H1 (cell line): ENCODE measurements at regions not wholly inside any gene's neighbourhood (a gene's known extent, or its start where the extent isn't known, plus 50 kb on each side); places are given as distances from the start of the nearest gene placed in this dataset.

Source experiments
- CTCF ChIA-PET: fragments of 300-600 bp; sonication (Branson Sonifier 250); formaldehyde crosslinking; loops from one replicate; lab custom pipeline; 2021; ENCODE audit not compliant: partially characterized antibody; lab: Charles Lee
- POLR2A ChIA-PET: fragments of 300-600 bp; sonication (Branson Sonifier 250); formaldehyde crosslinking; loops from one replicate; lab custom pipeline; 2021; ENCODE audit warnings: inconsistent platforms; ENCODE audit not compliant: partially characterized antibody; lab: Charles Lee
- DNase-seq, 2 experiments: peaks; one replicate each; pipeline versions ENCODE4 v3.0.0 to v3.0.0-alpha.2; 2010 to 2022; ENCODE audit warnings: low spot score in 2 of 2, low read depth in 1 of 2, mixed read lengths in 1 of 2
- FAIRE-seq: peaks from 2 replicates; lab custom pipeline; 2011; peaks lifted over from hg19 to GRCh38; lab: Jason Lieb, UNC
- H2AFZ ChIP-seq: 2 replicates; pipeline ENCODE4 v1.8.1; 2012; ENCODE audit warnings: low read length, inconsistent platforms
- H2AK5ac ChIP-seq: 2 replicates; pipeline ENCODE4 v1.6.1; 2013; ENCODE audit warnings: low read depth, low read length
- H2BK120ac ChIP-seq: replicated peaks from 2 replicates; pipeline ENCODE3; 2013; ENCODE audit warnings: low read depth, low read length, inconsistent platforms
- H2BK12ac ChIP-seq: 2 replicates; pipeline ENCODE4 v1.6.1; 2013; ENCODE audit warnings: low read depth, low read length
- H2BK15ac ChIP-seq: 2 replicates; pipeline ENCODE4 v1.6.1; 2013; ENCODE audit warnings: low read length
- H2BK20ac ChIP-seq: 2 replicates; pipeline ENCODE4 v1.6.1; 2013; ENCODE audit warnings: low read length
- H2BK5ac ChIP-seq: 2 replicates; pipeline ENCODE4 v1.6.1; 2013; ENCODE audit warnings: low read depth, low read length
- H3K14ac ChIP-seq: 2 replicates; pipeline ENCODE4 v1.6.1; 2013; ENCODE audit warnings: inconsistent platforms; ENCODE audit not compliant: insufficient read length
- H3K18ac ChIP-seq: 2 replicates; pipeline ENCODE4 v1.6.1; 2013; ENCODE audit warnings: low read length; ENCODE audit errors: extremely low read depth
- H3K23ac ChIP-seq: 2 replicates; pipeline ENCODE4 v1.6.1; 2013; ENCODE audit warnings: inconsistent platforms; ENCODE audit not compliant: insufficient read length
- H3K23me2 ChIP-seq: 2 replicates; pipeline ENCODE4 v1.6.1; 2013; ENCODE audit warnings: low read depth, low read length
- H3K27ac ChIP-seq: 2 replicates; pipeline ENCODE4 v1.6.1; 2011; ENCODE audit warnings: low read depth, low read length, inconsistent platforms
- H3K27me3 ChIP-seq, 4 experiments: replicated peaks in 1 of 4; 1 replicate in 1 of 4; 2 replicates in 3 of 4; pipeline versions ENCODE4 v1.6.1 to v1.8.1; 2011 to 2013; ENCODE audit warnings: low read length in 3 of 4, mild to moderate bottlenecking in 3 of 4, inconsistent platforms in 2 of 4, mixed read lengths in 2 of 4, moderate library complexity in 1 of 4; ENCODE audit not compliant: control insufficient read depth in 3 of 4, insufficient read depth in 3 of 4; ENCODE audit errors: extremely low read depth in 1 of 4
- H3K36me3 ChIP-seq, 4 experiments: 2 replicates each; pipeline versions ENCODE4 v1.6.1 to v1.8.1; 2011 to 2013; ENCODE audit warnings: mild to moderate bottlenecking in 4 of 4, low read length in 3 of 4, moderate library complexity in 2 of 4, control low read depth in 1 of 4, inconsistent platforms in 1 of 4; ENCODE audit not compliant: insufficient read depth in 4 of 4, control insufficient read depth in 2 of 4
- H3K4ac ChIP-seq: replicated peaks from 2 replicates; pipeline ENCODE3; 2013; ENCODE audit warnings: low read length, low read depth, mixed read lengths, inconsistent platforms; ENCODE audit not compliant: insufficient read length
- H3K4me1 ChIP-seq, 4 experiments: replicated peaks in 1 of 4; 1 replicate in 1 of 4; 2 replicates in 3 of 4; pipeline versions ENCODE4 v1.6.1 to v1.8.1; 2011 to 2013; ENCODE audit warnings: low read length in 3 of 4, inconsistent platforms in 2 of 4, mixed read lengths in 1 of 4; ENCODE audit not compliant: insufficient read depth in 4 of 4, control insufficient read depth in 3 of 4
- H3K4me2 ChIP-seq, 2 experiments: 2 replicates each; pipeline versions ENCODE4 v1.6.1 to v1.8.1; 2011 to 2013; ENCODE audit warnings: low read depth in 2 of 2, low read length in 2 of 2, control low read depth in 1 of 2, inconsistent platforms in 1 of 2, mild to moderate bottlenecking in 1 of 2; ENCODE audit not compliant: insufficient read depth in 1 of 2
- H3K4me3 ChIP-seq, 4 experiments: fragments of 200-600, 300-600 bp in 1 of 4; sonication (generic), shearing (Covaris generic), sonication (Bioruptor Twin) in 1 of 4; 2 replicates each; pipeline versions ENCODE4 v1.5.1 to v1.8.1; 2011 to 2016; ENCODE audit warnings: low read length in 4 of 4, low read depth in 3 of 4, control low read depth in 2 of 4, inconsistent platforms in 2 of 4, mild to moderate bottlenecking in 2 of 4, mixed read lengths in 1 of 4, moderate library complexity in 1 of 4; ENCODE audit not compliant: insufficient read depth in 2 of 4; ENCODE audit errors: extremely low read depth in 1 of 4
- H3K56ac ChIP-seq: replicated peaks from 2 replicates; pipeline ENCODE3; 2013; ENCODE audit warnings: low read depth, mild to moderate bottlenecking, mixed read lengths, low read length, inconsistent platforms; ENCODE audit not compliant: insufficient read length
- H3K79me1 ChIP-seq: 2 replicates; pipeline ENCODE4 v1.6.1; 2013; ENCODE audit warnings: low read depth, low read length, control low read depth
- H3K79me2 ChIP-seq, 2 experiments: 2 replicates each; pipeline versions ENCODE4 v1.6.1 to v1.8.1; 2012 to 2013; ENCODE audit warnings: low read length in 2 of 2, mild to moderate bottlenecking in 2 of 2, inconsistent platforms in 1 of 2; ENCODE audit not compliant: insufficient read depth in 2 of 2, control insufficient read depth in 1 of 2
- H3K9ac ChIP-seq, 4 experiments: replicated peaks in 1 of 4; 1 replicate in 1 of 4; 2 replicates in 3 of 4; pipeline versions ENCODE4 v1.6.1 to v1.8.1; 2011 to 2013; ENCODE audit warnings: low read depth in 3 of 4, low read length in 3 of 4, control low read depth in 2 of 4, mild to moderate bottlenecking in 2 of 4, moderate library complexity in 2 of 4, inconsistent platforms in 1 of 4; ENCODE audit errors: extremely low read depth in 1 of 4
- H3K9me3 ChIP-seq, 2 experiments: 2 replicates each; pipeline versions ENCODE4 v1.6.1 to v1.8.1; 2012 to 2013; ENCODE audit warnings: mild to moderate bottlenecking in 2 of 2, moderate library complexity in 2 of 2, control low read depth in 1 of 2, inconsistent platforms in 1 of 2, low read depth in 1 of 2, low read length in 1 of 2, mixed read lengths in 1 of 2; ENCODE audit not compliant: insufficient read depth in 2 of 2
- H4K20me1 ChIP-seq, 2 experiments: replicated peaks in 1 of 2; 2 replicates each; pipeline versions ENCODE3 to v1.8.1; 2011 to 2013; ENCODE audit warnings: inconsistent platforms in 2 of 2, low read length in 2 of 2, mild to moderate bottlenecking in 1 of 2; ENCODE audit not compliant: insufficient read depth in 2 of 2, control insufficient read depth in 1 of 2
- H4K5ac ChIP-seq: 2 replicates; pipeline ENCODE4 v1.6.1; 2013; ENCODE audit warnings: low read length, low read depth, mixed read lengths, inconsistent platforms; ENCODE audit not compliant: insufficient read length
- H4K8ac ChIP-seq: 2 replicates; pipeline ENCODE4 v1.8.0; 2013; ENCODE audit warnings: mild to moderate bottlenecking, moderate library complexity, low read length, inconsistent platforms; ENCODE audit not compliant: insufficient read depth; ENCODE audit errors: extremely low read depth
- H4K91ac ChIP-seq: replicated peaks from 2 replicates; pipeline ENCODE3; 2013; ENCODE audit warnings: low read length, mixed read lengths, inconsistent platforms; ENCODE audit not compliant: insufficient read length
- BRCA1 ChIP-seq: IDR thresholded peaks from 2 replicates; pipeline ENCODE4 v1.6.1; 2012; ENCODE audit warnings: low read depth, low read length, improper control_type of control experiment
- CBX5 ChIP-seq: fragments of 300-800, 300-1000 bp; sonication (generic); IDR thresholded peaks from 2 replicates; pipeline ENCODE4 v1.7.1; 2016; ENCODE audit warnings: antibody characterized with exemption, low read length, low read depth
- GABPA ChIP-seq: IDR thresholded peaks from 2 replicates; pipeline ENCODE4 v1.6.1; 2011; ENCODE audit warnings: mild to moderate bottlenecking, low read length, moderate library complexity, borderline replicate concordance; ENCODE audit not compliant: insufficient read depth
- JUND ChIP-seq: IDR thresholded peaks from 2 replicates; pipeline ENCODE4 v1.6.1; 2011; ENCODE audit warnings: mild to moderate bottlenecking, improper control_type of control experiment, low read length
- KDM1A ChIP-seq: fragments of 200-600, 300-600 bp; sonication (generic); IDR thresholded peaks from 2 replicates; pipeline ENCODE4 v1.7.1; 2016; ENCODE audit warnings: mild to moderate bottlenecking, low read length, borderline replicate concordance
- RBBP5 ChIP-seq: IDR thresholded peaks from 2 replicates; pipeline ENCODE4 v1.7.1; 2012; ENCODE audit warnings: low read depth, mild to moderate bottlenecking, inconsistent platforms, low read length, moderate library complexity, borderline replicate concordance
- SAP30 ChIP-seq: fragments of 300-600 bp; sonication (generic); IDR thresholded peaks from 2 replicates; pipeline ENCODE4 v1.7.1; 2012; ENCODE audit warnings: low read length, moderate library complexity, mild to moderate bottlenecking, inconsistent platforms; ENCODE audit not compliant: insufficient read depth, insufficient replicate concordance
- WGBS, 2 experiments: shearing (Covaris generic) in 1 of 2; methylation state at CpG; one replicate each; pipeline versions ENCODE4 v1.1.6 to v1.1.7; 2013 to 2015; ENCODE audit warnings: low lambda C conversion rate in 2 of 2, mixed read lengths in 2 of 2, inconsistent platforms in 1 of 2, low coverage in 1 of 2, missing lambda C conversion rate in 1 of 2; ENCODE audit not compliant: insufficient replicate concordance in 2 of 2, insufficient coverage in 1 of 2, insufficient read length in 1 of 2; ENCODE audit errors: extremely low coverage in 1 of 2, missing lambda C conversion rate in 1 of 2; 5-methylcytosine and 5-hydroxymethylcytosine counted together
- TF ChIP-seq, protein P1 (sequence below): IDR thresholded peaks from 2 replicates; pipeline ENCODE4 v1.6.1; 2011; ENCODE audit warnings: low read length, improper control_type of control experiment

- FAIRE-seq (no peak), DNase-seq (no peak)
- no peak overlapping the region for H2BK12ac ChIP-seq
- H3K4ac ChIP-seq = no peak overlapping the region
- no peaks in the 10 kb centered on the region for H3K79me1 ChIP-seq
- H3K36me3 ChIP-seq = no peaks in the 10 kb centered on the region
- H2BK15ac ChIP-seq = no peak overlapping the region
- no peaks in the 10 kb centered on the region for H3K79me2 ChIP-seq
- H2BK5ac ChIP-seq = no peak overlapping the region
- no peak overlapping the region for H4K91ac ChIP-seq
- 86% methylated on average over 5 of the region's 5 CpGs; no CpG with 5 or more reads in 1 of the 2 experiments for WGBS, 2 experiments
- no peak overlapping the region for H4K8ac ChIP-seq
- no peak overlapping the region for H3K23ac ChIP-seq
- H3K4me2 ChIP-seq = no peak overlapping the region
- no peak overlapping the region for H3K27ac ChIP-seq
- H3K14ac ChIP-seq = no peak overlapping the region
- ChIA-PET CTCF (interaction anchor here (0.6 to 3.6 kb wide), 4 partner anchors 10 to 223 kb away, joined by 3 to 18 read pairs (median 4); no protein-coding TSS in a partner anchor), POLR2A (no interaction called here)
- no peak overlapping the region for H3K9ac ChIP-seq
- H3K4me1 ChIP-seq = peaks cover 0 to 3% (median 2%) of the 10 kb centered on the region in 4 experiments; a peak in 2 of 7 replicates
- TF ChIP-seq, protein P1, sequence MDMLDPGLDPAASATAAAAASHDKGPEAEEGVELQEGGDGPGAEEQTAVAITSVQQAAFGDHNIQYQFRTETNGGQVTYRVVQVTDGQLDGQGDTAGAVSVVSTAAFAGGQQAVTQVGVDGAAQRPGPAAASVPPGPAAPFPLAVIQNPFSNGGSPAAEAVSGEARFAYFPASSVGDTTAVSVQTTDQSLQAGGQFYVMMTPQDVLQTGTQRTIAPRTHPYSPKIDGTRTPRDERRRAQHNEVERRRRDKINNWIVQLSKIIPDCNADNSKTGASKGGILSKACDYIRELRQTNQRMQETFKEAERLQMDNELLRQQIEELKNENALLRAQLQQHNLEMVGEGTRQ = no peak
- TF ChIP-seq GABPA (no peak), SAP30 (no peak), JUND (no peak), CBX5 (no peak), RBBP5 (no peak), KDM1A (no peak), BRCA1 (no peak)
- H3K18ac ChIP-seq = no peak overlapping the region
- H2BK120ac ChIP-seq = no peak overlapping the region
- H2BK20ac ChIP-seq = no peak overlapping the region
- no peak overlapping the region for H3K4me3 ChIP-seq
- no peaks in the 10 kb centered on the region for H4K20me1 ChIP-seq
- no peak overlapping the region for H2AK5ac ChIP-seq
- no peaks in the 10 kb centered on the region for H3K9me3 ChIP-seq
- no peak overlapping the region for H2AFZ ChIP-seq
- no peak overlapping the region for H3K56ac ChIP-seq
- H3K27me3 ChIP-seq = no peaks in the 10 kb centered on the region
- H4K5ac ChIP-seq = no peak overlapping the region
- no peaks in the 10 kb centered on the region for H3K23me2 ChIP-seq
Measured at GRCh38 chr18:70417847-70418246, 129.0 kb downstream of the SOCS6 start.
